ENCODE measurements at regions not wholly inside any gene's neighbourhood (a gene's known extent, or its start where the extent isn't known, plus 50 kb on each side); places are given as distances from the start of the nearest gene placed in this dataset.

DNA sequence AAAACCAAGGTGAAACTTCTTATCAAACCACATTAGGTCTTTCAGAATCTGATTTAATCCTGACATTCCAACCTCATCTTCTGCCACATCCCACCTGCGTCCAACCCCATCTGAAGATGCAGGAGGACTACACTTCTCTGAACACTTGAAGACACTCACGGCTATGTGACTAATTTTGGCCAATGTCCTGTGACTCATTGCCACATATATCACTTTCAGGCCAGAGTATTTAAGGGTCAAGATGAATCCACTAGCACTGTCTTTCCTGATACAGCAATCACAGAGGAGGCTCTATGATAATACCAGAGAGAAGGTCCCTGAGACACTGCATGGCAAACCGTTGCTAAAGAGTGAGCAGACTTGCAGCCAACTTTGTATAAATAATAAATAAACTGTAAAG, 323.4 kb downstream of the NR2F1-AS1 start:
- TF ChIP-seq, protein P1, sequence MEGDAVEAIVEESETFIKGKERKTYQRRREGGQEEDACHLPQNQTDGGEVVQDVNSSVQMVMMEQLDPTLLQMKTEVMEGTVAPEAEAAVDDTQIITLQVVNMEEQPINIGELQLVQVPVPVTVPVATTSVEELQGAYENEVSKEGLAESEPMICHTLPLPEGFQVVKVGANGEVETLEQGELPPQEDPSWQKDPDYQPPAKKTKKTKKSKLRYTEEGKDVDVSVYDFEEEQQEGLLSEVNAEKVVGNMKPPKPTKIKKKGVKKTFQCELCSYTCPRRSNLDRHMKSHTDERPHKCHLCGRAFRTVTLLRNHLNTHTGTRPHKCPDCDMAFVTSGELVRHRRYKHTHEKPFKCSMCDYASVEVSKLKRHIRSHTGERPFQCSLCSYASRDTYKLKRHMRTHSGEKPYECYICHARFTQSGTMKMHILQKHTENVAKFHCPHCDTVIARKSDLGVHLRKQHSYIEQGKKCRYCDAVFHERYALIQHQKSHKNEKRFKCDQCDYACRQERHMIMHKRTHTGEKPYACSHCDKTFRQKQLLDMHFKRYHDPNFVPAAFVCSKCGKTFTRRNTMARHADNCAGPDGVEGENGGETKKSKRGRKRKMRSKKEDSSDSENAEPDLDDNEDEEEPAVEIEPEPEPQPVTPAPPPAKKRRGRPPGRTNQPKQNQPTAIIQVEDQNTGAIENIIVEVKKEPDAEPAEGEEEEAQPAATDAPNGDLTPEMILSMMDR (IDR thresholded peaks at IDR 0.05): no peak
- TF ChIP-seq EP300 (IDR thresholded peaks at IDR 0.05): no peak
- no peak for TF ChIP-seq POLR2A (IDR thresholded peaks at IDR 0.05)
- no peak for TF ChIP-seq POLR2AphosphoS5 (IDR thresholded peaks at IDR 0.05)
